Panc1 (cell line): ENCODE measurements at regions not wholly inside any gene's neighbourhood (a gene's known extent, or its start where the extent isn't known, plus 50 kb on each side); places are given as distances from the start of the nearest gene placed in this dataset.

ENCODE experiments used
- CTCF ChIP-seq: fragments of 450-650 bp; IDR thresholded peaks from 2 replicates; pipeline ENCODE4 v1.5.1; 2017; ENCODE audit warnings: mild to moderate bottlenecking
- POLR2AphosphoS5 ChIP-seq: IDR thresholded peaks from 2 replicates; pipeline ENCODE4 v1.6.1; 2012; ENCODE audit warnings: mild to moderate bottlenecking, low read depth, low read length, moderate library complexity

- TF ChIP-seq CTCF = no peak
- no peak for TF ChIP-seq POLR2AphosphoS5
Measured at GRCh38 chr17:65323049-65323448, 185.9 kb downstream of the RGS9 start.
